HUES64 (cell line): ENCODE measurements at regions not wholly inside any gene's neighbourhood (a gene's known extent, or its start where the extent isn't known, plus 50 kb on each side); places are given as distances from the start of the nearest gene placed in this dataset.

Source experiments
- H3K27ac ChIP-seq: 2 replicates; pipeline ENCODE4 v1.7.0; 2013; ENCODE audit warnings: low read depth, low read length, inconsistent platforms
- H3K27me3 ChIP-seq: 2 replicates; pipeline ENCODE4 v1.6.1; 2013; ENCODE audit warnings: mild to moderate bottlenecking, low read length; ENCODE audit not compliant: insufficient read depth
- H3K36me3 ChIP-seq: 2 replicates; pipeline ENCODE4 v1.6.1; 2013; ENCODE audit warnings: mild to moderate bottlenecking, low read length; ENCODE audit not compliant: insufficient read depth
- H3K4me1 ChIP-seq: 2 replicates; pipeline ENCODE4 v1.6.1; 2013; ENCODE audit warnings: mild to moderate bottlenecking, low read length, moderate library complexity; ENCODE audit not compliant: insufficient read depth
- H3K4me3 ChIP-seq: 2 replicates; pipeline ENCODE4 v1.5.1; 2013; ENCODE audit warnings: mild to moderate bottlenecking, low read length, moderate library complexity
- H3K9ac ChIP-seq: 2 replicates; pipeline ENCODE4 v1.6.1; 2013; ENCODE audit warnings: mild to moderate bottlenecking, low read depth, low read length
- H3K9me3 ChIP-seq: 2 replicates; pipeline ENCODE4 v1.6.1; 2013; ENCODE audit warnings: low read depth, low read length; ENCODE audit not compliant: insufficient read depth
- WGBS: fragments of 150-250, 120-280 bp; methylation state at CpG from one replicate; pipeline ENCODE4 v1.1.7; 2013; ENCODE audit warnings: missing lambda C conversion rate; 5-methylcytosine and 5-hydroxymethylcytosine counted together

DNA sequence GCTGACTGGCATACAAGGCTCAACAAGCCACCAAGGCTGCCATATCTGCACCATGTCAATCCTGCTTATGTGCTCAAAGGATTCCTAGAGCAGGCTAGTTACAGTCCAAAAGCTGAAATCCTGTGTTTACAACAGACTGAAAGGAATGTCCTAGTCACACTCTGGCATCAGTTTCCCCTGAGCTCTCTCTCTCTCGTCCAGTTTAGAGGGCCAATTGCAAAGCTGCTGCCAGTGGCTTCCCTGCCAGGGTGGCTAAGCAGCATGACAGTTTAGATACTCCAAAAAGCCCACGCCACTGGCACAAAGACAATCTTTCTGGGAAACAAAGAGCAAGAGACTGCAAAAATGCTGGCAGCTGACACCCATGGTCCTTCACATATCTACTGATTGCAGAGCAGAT is 392.1 kb downstream of the RPS29 start:
- H3K36me3 ChIP-seq = no peaks in the 10 kb centered on the region
- H3K4me1 ChIP-seq = no peaks in the 10 kb centered on the region
- H3K27me3 ChIP-seq = no peaks in the 10 kb centered on the region
- H3K9ac ChIP-seq = no peak overlapping the region
- no peak overlapping the region for H3K4me3 ChIP-seq
- H3K9me3 ChIP-seq = no peaks in the 10 kb centered on the region
- 82% methylated on average over 2 of the region's 2 CpGs for WGBS
- no peak overlapping the region for H3K27ac ChIP-seq

DNA sequence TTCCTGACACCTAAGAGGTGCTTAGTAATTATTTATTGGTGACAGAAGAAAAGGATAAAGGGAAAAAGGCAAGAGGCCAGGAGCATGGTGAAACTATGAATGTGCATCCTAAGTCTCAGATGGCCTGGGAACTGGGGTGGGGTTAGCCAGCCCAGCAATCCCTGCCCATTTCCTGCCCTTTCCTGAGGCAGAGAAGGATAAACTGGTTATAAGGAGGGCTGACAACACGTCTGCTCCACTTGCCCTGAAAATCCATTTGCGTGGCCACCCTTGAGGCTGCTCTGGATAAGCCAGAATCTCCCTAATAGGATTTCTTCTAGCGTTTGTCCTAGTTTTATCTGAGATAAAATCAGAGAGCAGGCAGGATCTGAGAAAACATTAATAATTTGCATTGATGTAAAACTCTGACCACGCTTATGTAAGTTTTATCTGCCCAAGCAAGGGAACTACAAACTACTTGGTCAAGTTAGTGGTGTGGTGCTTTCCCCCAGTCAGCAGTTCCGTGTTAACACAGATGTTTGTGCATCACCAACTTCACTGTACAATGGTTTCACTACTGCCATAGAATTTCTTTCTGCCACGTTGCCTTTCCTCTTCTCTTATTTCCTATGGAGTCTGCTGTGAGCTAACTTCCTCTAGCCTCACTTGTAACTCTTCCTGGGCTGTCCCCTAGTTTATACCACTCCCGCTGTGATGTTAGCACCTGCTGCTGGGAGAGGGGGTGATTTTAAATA is 392.7 kb downstream of the RPS29 start:
- Histone ChIP-seq H3K27ac (no peak overlapping the region), H3K27me3 (no peaks in the 10 kb centered on the region), H3K9me3 (no peaks in the 10 kb centered on the region), H3K4me3 (no peak overlapping the region), H3K4me1 (no peaks in the 10 kb centered on the region), H3K9ac (no peak overlapping the region), H3K36me3 (no peaks in the 10 kb centered on the region)
- WGBS = 81% methylated on average over 7 of the region's 7 CpGs

DNA sequence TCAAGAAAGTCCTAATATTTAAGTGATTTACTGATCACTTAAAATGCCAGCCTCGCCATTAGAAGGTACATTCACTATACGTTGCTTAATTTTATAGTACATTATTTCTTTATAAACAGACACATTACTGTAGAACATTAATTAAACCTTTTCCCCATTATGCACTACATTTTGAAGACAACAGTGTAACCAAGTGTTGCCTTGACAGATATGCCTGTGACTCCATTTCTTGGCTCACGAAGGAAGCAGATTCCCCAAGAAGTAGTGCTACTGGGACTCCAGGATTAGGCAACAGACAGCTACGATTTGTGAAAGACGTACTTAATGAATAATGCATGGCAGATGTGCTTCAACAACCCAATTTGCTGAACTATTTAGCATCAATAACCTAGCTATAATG is 394.8 kb downstream of the RPS29 start:
- 95% methylated on average over 5 of the region's 5 CpGs for WGBS

DNA sequence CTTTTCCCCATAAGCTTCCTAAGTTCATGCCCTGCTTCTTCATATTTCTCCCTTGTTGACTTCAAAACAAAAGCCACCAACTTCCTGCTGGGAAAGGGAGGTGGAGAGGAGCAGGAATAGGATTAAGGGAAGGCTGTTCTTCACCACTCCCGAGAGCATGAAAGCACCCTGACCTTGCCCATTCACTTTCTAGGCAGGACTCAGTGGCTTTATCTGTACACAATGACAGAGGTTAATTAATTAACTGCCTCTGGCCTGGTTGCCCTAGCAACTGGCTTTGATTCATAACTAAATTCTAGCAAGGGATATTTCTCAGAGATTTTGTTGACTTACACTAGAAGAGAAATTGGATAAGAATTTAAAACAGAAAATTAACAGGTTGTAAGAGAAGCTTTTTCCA is 396.8 kb downstream of the RPS29 start:
- WGBS = 92% methylated on average over 1 of the region's 1 CpG
- Histone ChIP-seq H3K27me3 (no peaks in the 10 kb centered on the region), H3K4me1 (no peaks in the 10 kb centered on the region), H3K4me3 (no peak overlapping the region), H3K27ac (no peak overlapping the region), H3K9ac (no peak overlapping the region), H3K36me3 (no peaks in the 10 kb centered on the region), H3K9me3 (no peaks in the 10 kb centered on the region; the same call in 1 of the 2 replicates)

More for the DNA sequence above, 394.8 kb downstream of the RPS29 start:
- no peaks in the 10 kb centered on the region for H3K4me1 ChIP-seq
- H3K36me3 ChIP-seq = no peaks in the 10 kb centered on the region
- no peak overlapping the region for H3K4me3 ChIP-seq
- H3K9ac ChIP-seq = no peak overlapping the region
- H3K27ac ChIP-seq = no peak overlapping the region
- H3K27me3 ChIP-seq = no peaks in the 10 kb centered on the region
- no peaks in the 10 kb centered on the region; the same call in 1 of the 2 replicates for H3K9me3 ChIP-seq

DNA sequence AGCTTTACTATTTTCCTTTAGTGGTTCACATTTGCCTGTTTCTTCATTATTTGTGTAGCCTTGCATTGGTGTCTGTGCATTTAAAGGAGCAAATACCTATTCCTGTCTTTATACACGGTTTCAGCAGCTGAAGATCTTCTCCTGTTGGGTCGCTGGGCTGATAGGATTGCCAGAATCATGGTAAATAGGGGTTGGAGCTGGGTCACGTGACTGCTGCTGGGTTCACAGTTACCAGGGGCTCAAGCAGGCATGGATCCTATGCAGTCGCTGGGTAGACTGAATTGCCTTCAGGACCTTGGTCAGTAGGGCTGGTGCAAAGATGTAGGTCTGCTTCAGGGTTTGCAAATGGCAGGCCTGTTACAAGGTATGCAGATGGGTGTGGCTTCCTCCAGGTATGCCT is 398.4 kb downstream of the RPS29 start:
- no peaks in the 10 kb centered on the region; the same call in 1 of the 2 replicates for H3K9me3 ChIP-seq
- no peak overlapping the region for H3K27ac ChIP-seq
- H3K36me3 ChIP-seq = no peaks in the 10 kb centered on the region
- H3K27me3 ChIP-seq = no peaks in the 10 kb centered on the region
- 91% methylated on average over 4 of the region's 4 CpGs for WGBS
- no peak overlapping the region for H3K4me3 ChIP-seq
- H3K4me1 ChIP-seq = no peaks in the 10 kb centered on the region
- no peak overlapping the region for H3K9ac ChIP-seq

DNA sequence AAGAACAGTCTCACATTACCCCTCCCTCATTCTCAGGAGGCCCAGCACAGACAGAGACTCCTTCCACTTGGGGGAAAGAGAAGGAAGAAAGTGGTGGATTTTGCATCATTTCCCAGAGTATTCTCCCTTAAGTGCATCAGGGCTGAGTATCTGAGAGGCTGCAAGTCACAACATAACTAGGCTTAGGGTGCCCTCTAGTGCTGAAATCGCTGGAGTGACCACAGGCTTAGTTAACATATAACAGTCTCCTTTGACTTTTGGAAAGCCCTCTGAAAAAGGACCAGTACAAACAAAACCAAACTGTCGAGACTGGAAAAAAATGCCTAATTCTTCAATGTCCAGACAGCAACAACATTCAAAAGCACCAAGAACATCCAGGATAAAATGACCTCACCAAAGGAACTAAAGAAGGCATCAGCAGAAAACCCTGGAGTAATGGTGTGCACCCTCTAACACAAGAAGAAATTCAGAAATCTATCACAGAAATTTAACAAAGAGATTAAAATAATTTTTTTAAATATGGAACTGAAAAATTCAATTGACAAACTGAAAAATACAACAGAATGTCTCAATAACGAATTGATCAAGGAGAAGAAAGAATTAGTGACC is 412.3 kb downstream of the RPS29 start:
- H3K9ac ChIP-seq = no peak overlapping the region
- H3K27me3 ChIP-seq = no peaks in the 10 kb centered on the region
- no peaks in the 10 kb centered on the region for H3K9me3 ChIP-seq
- whole genome bisulfite sequencing = 20% methylated on average over 3 of the region's 3 CpGs
- no peak overlapping the region for H3K27ac ChIP-seq
- no peak overlapping the region for H3K4me3 ChIP-seq
- no peaks in the 10 kb centered on the region for H3K4me1 ChIP-seq
- H3K36me3 ChIP-seq = no peaks in the 10 kb centered on the region

DNA sequence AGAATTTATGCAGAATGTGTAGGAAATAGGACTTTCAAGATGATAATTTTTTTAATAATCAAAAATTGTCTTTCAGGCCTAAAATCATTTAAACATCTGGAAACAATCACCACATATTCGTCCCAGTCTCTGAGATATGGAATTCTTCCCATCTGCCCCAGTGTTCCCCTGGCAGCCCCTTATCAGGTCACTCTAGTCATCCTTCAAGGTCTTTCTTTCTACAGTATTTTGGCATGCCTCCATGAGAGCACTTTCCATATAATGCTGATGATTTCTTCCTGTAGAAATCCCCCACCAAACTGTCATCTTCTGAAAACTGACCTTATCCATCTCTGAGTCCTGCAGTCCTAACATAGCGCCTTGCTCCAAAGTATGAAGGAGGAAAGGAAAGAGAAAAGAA is 422.1 kb downstream of the RPS29 start:
- 92% methylated on average over 1 of the region's 2 CpGs for WGBS
- H3K4me1 ChIP-seq = no peaks in the 10 kb centered on the region
- H3K9me3 ChIP-seq = no peaks in the 10 kb centered on the region
- H3K27me3 ChIP-seq = no peaks in the 10 kb centered on the region
- H3K27ac ChIP-seq = no peak overlapping the region
- no peak overlapping the region for H3K9ac ChIP-seq
- H3K36me3 ChIP-seq = no peaks in the 10 kb centered on the region
- no peak overlapping the region for H3K4me3 ChIP-seq

DNA sequence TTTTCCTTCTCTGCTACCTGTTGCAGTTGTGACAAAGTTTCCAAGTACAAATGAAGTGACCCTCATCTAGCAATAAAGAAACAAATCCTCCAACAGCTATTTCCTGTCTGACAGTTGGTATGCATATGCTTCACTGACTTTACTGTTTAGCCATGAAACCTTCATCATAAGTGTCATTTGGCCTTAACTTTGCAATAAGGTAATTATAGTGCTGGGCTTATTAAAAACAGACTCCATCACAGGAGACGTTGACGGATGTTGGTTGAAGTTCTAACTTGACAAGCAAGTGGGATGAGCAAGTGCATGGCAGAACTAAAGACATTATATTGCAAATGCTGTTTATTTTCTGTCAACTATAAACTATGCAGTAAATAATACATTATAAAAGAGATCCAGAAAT is 425.2 kb downstream of the RPS29 start:
- Histone ChIP-seq H3K4me1 (no peaks in the 10 kb centered on the region), H3K4me3 (no peak overlapping the region), H3K27ac (no peak overlapping the region), H3K9ac (no peak overlapping the region), H3K9me3 (no peaks in the 10 kb centered on the region), H3K36me3 (no peaks in the 10 kb centered on the region), H3K27me3 (no peaks in the 10 kb centered on the region)
- 95% methylated on average over 2 of the region's 2 CpGs for WGBS

DNA sequence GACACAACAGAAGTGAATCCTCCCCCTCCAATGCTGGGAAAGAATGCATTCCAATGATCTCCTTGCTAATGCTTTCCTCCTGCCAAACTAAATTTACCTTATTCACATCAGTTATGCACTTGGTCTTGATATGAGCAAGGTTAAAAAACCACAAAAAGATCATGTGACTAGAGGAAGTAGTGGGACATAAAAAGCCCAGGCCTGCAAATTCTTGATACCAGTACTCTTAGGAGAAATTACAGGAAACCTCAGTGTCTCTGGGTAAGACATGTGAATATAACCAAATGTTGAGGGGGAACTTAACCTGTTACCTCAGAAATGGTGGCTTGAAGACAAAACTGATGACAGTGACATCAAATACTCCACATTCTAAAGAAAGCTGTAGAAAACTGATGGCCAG is 427.1 kb downstream of the RPS29 start:
- no peaks in the 10 kb centered on the region for H3K9me3 ChIP-seq
- no peaks in the 10 kb centered on the region for H3K36me3 ChIP-seq
- no peaks in the 10 kb centered on the region for H3K4me1 ChIP-seq
- no peak overlapping the region for H3K27ac ChIP-seq
- no peak overlapping the region for H3K4me3 ChIP-seq
- H3K27me3 ChIP-seq = no peaks in the 10 kb centered on the region
- H3K9ac ChIP-seq = no peak overlapping the region

DNA sequence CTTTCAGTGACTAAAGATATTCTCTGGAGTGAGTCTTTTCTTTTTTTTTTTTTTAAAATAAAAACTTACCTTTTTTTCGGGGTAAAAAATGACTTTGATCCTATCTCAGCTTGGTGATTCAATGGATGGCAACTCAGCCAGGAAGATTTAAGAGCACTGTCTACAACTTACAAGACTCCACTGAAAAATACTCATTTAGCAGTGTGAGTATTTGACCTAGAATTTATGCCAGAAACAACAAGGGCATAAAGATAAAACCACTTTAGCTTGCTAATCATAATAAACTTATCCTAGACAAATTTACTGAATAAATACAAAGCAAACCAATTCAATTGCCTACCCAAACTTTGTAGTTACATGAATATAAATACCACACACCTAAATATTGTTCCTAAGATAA is 446.6 kb downstream of the RPS29 start:
- WGBS = 80% methylated on average over 1 of the region's 1 CpG
- Histone ChIP-seq H3K9me3 (no peaks in the 10 kb centered on the region), H3K9ac (no peak overlapping the region), H3K4me1 (no peaks in the 10 kb centered on the region), H3K4me3 (no peak overlapping the region), H3K36me3 (no peaks in the 10 kb centered on the region), H3K27ac (no peak overlapping the region), H3K27me3 (no peaks in the 10 kb centered on the region)

DNA sequence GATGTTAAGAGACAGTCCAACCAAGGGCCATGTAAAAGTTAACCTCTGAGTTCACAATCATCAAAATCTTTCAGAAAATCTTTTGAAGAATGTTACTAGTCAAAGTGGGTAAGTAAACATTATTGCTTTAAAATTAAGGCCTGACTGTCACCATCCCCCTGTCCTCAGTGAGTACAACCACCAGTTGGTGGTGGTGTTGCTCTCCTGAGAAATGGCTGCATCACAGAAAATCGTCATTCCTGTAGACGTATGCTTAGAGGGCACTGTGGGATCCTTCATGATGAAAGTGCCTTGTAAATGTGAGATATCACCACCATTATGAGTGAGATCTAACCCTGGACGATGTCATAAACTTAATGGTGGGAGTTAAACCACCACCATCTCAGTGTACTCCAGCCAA is 451.2 kb downstream of the RPS29 start:
- no peaks in the 10 kb centered on the region for H3K9me3 ChIP-seq
- H3K4me1 ChIP-seq = no peaks in the 10 kb centered on the region
- no peak overlapping the region for H3K27ac ChIP-seq
- no peaks in the 10 kb centered on the region for H3K36me3 ChIP-seq
- H3K4me3 ChIP-seq = no peak overlapping the region
- no peak overlapping the region for H3K9ac ChIP-seq
- H3K27me3 ChIP-seq = no peaks in the 10 kb centered on the region
- WGBS = 49% methylated on average over 3 of the region's 3 CpGs

DNA sequence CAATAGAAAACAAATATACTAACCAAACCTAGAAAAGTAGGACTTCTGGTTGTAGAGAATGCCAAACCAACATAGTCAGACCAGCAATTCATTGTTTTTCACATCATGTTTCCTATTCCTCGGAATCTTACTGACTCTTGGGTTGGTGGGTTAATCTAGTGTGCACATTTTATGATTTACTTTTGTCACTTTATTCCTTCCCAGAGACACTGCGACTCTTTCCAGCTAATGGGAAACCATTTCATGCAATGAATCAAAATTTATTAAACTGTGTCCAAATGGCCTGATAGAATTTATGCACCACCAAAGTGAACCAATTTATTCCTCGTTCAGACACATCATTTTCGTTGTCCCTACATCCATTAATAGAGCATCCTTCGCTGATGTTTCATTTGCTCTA is 464.9 kb downstream of the RPS29 start:
- Histone ChIP-seq H3K27me3 (no peaks in the 10 kb centered on the region), H3K9ac (no peak overlapping the region), H3K36me3 (no peaks in the 10 kb centered on the region), H3K4me1 (no peaks in the 10 kb centered on the region), H3K9me3 (no peaks in the 10 kb centered on the region), H3K27ac (no peak overlapping the region), H3K4me3 (no peak overlapping the region)
- 91% methylated on average over 3 of the region's 5 CpGs for WGBS
